ENCODE measurements at regions not wholly inside any gene's neighbourhood (a gene's known extent, or its start where the extent isn't known, plus 50 kb on each side); places are given as distances from the start of the nearest gene placed in this dataset.

DNA sequence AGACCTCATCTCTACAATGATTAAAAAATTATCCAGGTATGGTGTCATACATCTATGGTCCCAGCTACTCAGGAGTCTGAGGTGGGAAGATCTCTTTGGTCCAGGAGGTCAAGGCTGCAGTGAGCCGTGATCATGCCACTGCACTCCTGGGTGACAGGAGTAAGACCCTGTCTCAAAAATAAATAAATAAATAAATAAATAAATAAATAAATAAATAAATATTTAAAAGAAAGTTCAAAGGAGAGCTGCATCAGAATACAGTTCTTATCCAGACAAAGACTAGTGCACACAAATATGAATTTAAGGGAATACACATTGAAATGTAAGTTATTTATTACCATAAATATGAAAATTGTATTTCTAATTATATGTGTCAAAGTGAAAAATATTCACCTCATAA is 624.9 kb downstream of the SLITRK6 start:
- TF ChIP-seq, protein P1, sequence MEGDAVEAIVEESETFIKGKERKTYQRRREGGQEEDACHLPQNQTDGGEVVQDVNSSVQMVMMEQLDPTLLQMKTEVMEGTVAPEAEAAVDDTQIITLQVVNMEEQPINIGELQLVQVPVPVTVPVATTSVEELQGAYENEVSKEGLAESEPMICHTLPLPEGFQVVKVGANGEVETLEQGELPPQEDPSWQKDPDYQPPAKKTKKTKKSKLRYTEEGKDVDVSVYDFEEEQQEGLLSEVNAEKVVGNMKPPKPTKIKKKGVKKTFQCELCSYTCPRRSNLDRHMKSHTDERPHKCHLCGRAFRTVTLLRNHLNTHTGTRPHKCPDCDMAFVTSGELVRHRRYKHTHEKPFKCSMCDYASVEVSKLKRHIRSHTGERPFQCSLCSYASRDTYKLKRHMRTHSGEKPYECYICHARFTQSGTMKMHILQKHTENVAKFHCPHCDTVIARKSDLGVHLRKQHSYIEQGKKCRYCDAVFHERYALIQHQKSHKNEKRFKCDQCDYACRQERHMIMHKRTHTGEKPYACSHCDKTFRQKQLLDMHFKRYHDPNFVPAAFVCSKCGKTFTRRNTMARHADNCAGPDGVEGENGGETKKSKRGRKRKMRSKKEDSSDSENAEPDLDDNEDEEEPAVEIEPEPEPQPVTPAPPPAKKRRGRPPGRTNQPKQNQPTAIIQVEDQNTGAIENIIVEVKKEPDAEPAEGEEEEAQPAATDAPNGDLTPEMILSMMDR (IDR thresholded peaks at IDR 0.05) = no peak

DNA sequence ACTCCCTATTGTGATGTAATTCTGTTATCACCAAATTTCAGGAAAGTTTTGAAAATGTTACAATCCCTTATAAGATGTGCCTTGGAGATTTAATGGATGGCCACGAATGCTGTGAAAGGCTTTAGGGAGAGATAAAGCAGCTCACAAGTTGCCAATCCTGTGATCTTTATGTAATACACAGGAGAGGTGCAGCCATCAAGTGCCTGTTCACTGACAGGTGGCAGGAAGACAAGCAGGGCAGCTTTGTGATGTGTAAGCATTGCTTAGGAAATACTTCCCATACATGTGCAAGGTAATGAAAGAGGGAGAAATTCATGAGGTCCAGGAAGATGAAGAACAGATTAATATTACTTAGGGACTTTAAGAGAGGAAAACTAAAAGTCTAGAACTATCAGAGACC is 628.8 kb downstream of the SLITRK6 start:
- TF ChIP-seq, protein P1 (IDR thresholded peaks at IDR 0.05) = no peak

DNA sequence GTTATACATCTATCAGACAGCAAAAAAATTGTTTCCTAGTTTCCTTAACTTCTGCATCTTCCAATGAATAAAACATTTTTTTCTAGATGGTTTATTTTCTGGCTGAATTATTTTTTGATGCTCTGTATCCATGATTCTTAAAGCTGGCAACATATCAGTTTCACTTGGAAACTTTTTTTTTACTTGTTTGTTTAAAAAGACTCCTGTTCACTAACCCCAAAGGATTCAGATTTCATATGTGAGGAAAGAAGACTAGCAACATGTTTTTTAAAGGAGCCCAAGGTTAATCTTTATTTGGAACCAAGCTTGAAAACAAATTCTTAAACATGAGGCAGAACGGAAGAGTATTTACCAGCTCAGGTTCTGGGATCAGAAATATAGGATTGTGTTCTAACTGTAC is 632.3 kb downstream of the SLITRK6 start:
- TF ChIP-seq, protein P1 (IDR thresholded peaks at IDR 0.05) = no peak

DNA sequence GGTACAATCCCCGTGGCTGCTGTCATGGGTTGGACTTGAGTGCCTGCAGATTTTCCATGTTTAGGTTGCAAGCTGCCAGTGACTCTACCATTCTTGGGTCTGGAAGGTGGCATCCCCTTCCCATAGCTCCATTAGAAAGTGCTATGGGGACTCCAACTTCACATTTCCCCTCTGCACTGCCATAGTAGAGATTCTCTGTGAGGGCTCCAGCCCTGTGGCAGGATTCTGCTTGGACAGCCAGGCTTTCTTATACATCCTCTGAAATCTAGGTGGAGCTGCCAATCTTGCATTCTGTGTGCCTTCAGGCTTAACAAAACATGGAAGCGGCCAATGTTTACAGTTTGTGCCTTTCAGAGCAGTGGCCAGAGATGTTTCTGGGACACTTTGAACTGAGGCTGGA is 636.2 kb downstream of the SLITRK6 start:
- TF ChIP-seq, protein P1 (IDR thresholded peaks at IDR 0.05) = no peak

DNA sequence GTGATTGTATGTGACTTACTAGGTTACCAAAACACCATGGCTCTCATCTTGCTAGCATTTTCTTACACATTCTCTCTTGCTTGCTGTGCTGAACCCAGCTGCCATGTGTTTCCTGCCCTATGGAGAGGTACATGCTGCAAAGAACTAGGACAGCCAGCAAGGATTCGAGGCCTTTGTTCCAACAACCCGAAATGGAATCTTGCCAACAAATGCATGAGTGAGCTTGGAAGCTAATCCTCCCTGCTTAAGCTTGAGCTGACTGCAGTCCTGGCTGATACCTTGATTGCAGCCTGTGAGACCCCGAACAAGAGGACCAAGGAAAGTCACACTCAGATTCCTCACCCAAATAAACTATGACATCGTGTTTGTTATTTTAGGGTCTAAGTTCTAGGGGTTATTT is 651.2 kb downstream of the SLITRK6 start:
- TF ChIP-seq, protein P1 (IDR thresholded peaks at IDR 0.05) = no peak

DNA sequence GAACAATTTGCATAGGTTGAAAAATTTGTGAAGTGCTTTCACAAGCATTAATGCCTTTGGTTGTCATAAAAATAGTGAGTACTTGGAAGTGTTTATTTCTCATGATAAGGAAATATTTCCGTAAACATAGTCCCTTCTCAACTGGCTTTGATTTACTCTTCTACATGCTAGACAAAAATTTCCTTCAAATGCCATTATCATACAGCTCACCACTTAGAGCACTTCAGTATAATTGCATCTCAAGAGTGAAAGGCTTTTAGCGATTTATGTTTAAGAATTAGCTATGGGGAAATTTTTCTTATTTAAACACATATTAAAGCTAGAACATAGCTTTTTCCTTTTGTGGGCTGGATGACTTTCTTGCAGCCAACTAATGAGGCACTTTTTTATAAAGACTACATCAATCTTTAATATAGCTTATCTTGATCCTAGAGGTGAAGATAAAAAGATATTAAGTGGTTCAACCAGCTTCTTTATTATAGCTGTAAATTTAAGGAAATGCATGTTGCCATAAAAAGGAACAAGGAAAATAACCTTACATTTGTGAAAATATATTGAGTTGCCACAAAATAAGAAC is 656.8 kb downstream of the SLITRK6 start:
- TF ChIP-seq, protein P1 (IDR thresholded peaks at IDR 0.05) = no peak

DNA sequence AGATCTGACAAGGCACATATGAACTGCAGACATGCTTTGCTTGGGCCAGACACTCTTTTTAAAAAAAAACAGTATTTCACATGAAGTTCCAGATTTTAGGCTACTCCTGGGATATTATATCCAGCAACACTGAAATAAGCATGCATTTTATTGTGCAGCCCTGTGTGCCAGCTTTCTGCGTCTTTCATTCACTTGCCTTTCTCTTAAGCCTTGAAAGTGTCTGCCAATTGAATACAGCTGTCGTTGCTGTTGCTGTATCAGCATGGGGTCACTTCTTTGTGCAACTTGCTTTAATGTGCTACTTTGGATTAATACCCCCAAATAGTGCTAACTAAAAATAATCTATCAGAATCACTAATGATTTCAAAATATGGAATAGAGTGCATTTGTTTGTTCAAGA is 657.8 kb downstream of the SLITRK6 start:
- TF ChIP-seq, protein P1 (IDR thresholded peaks at IDR 0.05) = no peak

DNA sequence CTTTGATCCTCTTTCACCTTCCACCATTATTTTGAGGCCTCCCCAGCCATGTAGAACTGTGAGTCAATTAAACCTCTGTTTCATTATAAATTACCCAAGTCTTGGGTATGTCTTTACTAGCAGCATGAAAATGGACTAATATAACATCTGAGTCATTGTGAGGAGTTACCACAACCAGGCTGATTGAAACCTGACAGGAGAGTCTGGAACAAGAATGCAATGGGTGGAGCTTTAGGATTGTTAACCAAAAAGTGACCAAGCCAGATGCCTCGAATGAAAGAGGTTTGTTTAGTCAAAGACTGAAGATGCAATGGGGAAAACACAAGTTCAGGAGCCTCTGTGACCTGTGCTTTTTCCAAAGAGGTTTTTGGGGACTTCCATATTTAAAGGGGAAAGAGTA is 659.0 kb downstream of the SLITRK6 start:
- TF ChIP-seq, protein P1 (IDR thresholded peaks at IDR 0.05) = no peak

Data from LNCAP (cell line).